Activated naive CD8-positive, alpha-beta T cell treated with anti-CD3 and anti-CD28 coated beads for 36 hours (primary cell): ENCODE measurements at regions not wholly inside any gene's neighbourhood (a gene's known extent, or its start where the extent isn't known, plus 50 kb on each side); places are given as distances from the start of the nearest gene placed in this dataset.

Experiments
- DNase-seq: peaks from one replicate; pipeline ENCODE4 v3.0.0; 2021
- H3K27ac Mint-ChIP-seq: one replicate; pipeline ENCODE4 v1.8.0; 2022; ENCODE audit warnings: mild to moderate bottlenecking, moderate library complexity, mixed read lengths
- H3K27me3 Mint-ChIP-seq: one replicate; pipeline ENCODE4 v1.8.0; 2022; ENCODE audit warnings: mild to moderate bottlenecking, mixed read lengths
- H3K36me3 Mint-ChIP-seq: one replicate; pipeline ENCODE4 v1.8.0; 2021; ENCODE audit warnings: mild to moderate bottlenecking, mixed read lengths
- H3K4me1 Mint-ChIP-seq: one replicate; pipeline ENCODE4 v1.8.0; 2021; ENCODE audit warnings: mixed read lengths
- H3K4me3 Mint-ChIP-seq: one replicate; pipeline ENCODE4 v1.8.0; 2022; ENCODE audit warnings: mild to moderate bottlenecking, moderate library complexity, mixed read lengths
- H3K9me3 Mint-ChIP-seq: one replicate; pipeline ENCODE4 v1.8.0; 2022; ENCODE audit warnings: mixed read lengths

DNA sequence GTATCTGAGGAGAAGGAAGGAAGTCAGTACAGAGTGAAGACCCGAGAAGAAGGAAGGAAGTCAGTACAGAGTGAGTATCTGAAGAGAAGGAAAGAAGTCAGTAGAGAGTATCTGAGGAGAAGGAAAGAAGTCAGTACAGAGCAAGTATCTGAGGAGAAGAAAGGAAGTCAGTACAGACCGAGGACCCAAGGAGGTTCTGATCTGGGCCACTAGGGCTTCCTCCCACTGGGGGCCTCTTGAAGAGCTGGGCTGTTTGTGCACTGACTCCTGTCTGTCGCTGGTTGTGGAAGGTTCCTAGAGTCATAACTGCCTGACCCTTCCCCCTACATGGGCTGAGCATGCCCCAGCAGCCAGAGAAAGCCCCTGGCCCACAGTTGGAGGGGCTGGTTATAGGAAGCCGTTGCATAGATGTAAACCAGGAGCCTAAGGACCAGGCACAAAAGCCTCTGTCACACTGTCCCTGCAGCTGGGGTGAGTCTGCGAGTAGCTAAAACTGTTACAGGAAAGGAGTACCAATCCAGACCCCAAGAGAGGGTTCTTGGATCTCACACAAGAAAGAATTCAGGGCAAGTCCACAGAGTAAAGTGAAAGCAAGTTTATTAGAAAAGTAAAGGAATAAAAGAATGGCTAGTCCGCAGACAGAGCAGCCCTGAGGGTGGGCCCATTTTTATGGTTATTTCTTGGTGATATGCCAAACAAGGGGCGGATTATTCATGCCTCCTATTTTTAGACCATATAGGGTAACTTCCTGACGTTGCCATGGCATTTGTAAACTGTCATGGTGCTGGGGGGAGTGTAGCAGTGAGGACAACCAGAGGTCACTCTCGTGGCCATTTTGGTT, 395.9 kb downstream of the PREX1 start:
- H3K4me3 Mint-ChIP-seq = peak overlapping the region; percentile 62
- no peak overlapping the region for H3K27ac Mint-ChIP-seq
- H3K9me3 Mint-ChIP-seq = peaks cover 7% of the 10 kb centered on the region
- H3K36me3 Mint-ChIP-seq = peaks cover 5% of the 10 kb centered on the region
- DNase-seq = no peak
- peaks cover 8% of the 10 kb centered on the region for H3K4me1 Mint-ChIP-seq
- no peaks in the 10 kb centered on the region for H3K27me3 Mint-ChIP-seq

DNA sequence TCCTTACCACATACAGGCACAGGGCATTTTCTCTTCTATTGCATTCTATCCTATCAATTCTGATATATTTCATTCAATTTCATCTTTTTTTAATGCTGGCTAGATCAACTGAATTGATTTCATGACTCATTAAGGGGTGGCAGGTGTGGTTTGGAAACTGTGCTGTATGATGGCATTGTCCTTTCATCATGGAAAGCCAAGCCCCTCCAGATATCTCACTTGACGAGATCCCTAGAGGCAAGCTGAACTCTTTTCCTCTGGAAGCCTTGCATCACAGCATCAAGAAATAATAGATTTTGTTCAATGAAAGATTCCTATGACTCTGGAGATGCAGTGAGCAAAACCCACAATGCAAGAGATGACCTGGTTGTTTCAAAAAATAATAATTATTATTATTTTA, 401.2 kb downstream of the PREX1 start:
- Mint-ChIP-seq H3K36me3 (peaks cover 5% of the 10 kb centered on the region), H3K27me3 (peaks cover 22% of the 10 kb centered on the region), H3K9me3 (peaks cover 5% of the 10 kb centered on the region), H3K4me3 (no peak overlapping the region), H3K4me1 (peaks cover 4% of the 10 kb centered on the region), H3K27ac (no peak overlapping the region)
- no peak for DNase-seq

DNA sequence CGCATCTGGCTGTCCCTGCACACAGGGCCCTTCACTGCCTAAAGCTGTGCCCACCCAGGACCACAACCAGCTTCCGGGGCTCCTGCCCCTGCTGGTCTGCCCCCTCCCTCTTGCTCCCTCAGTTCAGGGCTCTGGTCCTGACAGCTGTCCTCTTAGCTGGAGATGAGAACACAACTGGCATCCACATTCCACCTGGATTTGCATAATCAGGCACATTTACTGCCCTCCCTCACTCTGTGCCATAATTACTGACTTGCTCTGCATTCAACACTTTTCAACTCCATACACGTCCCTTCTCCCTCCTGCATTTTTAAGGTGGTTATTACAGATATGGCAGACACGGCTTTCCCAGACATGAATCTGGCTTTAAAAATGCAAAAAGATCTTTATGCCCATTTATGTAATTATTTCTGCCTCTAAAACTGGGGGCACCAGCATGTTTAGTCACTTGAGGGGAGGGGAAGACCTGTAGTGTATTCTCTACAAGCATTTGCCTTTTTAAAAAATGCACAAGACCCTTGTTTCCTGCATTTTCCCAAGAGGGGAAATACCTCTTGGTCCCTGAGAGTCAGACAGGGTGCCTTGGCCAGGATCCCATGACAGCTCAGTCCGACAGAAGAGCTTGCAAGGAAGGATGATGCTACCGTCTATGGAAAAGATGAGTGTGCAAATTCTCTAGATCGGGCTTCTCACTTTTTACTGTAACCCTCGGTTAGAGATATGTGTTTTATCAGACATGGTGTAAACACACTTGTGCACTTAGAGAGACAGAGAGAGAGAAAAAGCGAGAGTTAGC, 401.8 kb downstream of the PREX1 start:
- peaks cover 22% of the 10 kb centered on the region for H3K27me3 Mint-ChIP-seq
- H3K4me3 Mint-ChIP-seq = no peak overlapping the region
- H3K36me3 Mint-ChIP-seq = peaks cover 3% of the 10 kb centered on the region
- peaks cover 3% of the 10 kb centered on the region for H3K9me3 Mint-ChIP-seq
- peaks cover 2% of the 10 kb centered on the region for H3K4me1 Mint-ChIP-seq
- H3K27ac Mint-ChIP-seq = no peak overlapping the region
- no peak for DNase-seq

DNA sequence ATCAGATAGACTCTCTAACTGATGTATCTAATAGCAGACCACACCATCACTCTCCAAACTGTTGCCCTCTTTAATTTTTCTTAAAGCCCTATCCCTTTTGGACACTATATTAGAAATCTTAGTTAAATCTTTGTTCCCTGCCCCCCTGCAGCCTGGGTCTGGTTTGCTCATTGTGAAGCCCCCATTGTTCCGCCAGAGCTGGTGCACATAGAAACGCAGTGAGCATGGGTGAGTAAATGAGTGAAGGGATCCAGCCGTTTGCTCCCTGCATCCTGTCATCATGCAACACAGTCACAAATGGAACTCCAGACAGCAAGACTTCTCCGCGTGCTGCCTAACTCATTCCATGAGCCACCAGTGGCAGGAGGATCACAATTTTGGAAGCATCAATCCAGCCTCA, 402.5 kb downstream of the PREX1 start:
- H3K27ac Mint-ChIP-seq = no peak overlapping the region
- no peak for DNase-seq
- H3K27me3 Mint-ChIP-seq = peaks cover 22% of the 10 kb centered on the region
- no peaks in the 10 kb centered on the region for H3K9me3 Mint-ChIP-seq
- no peaks in the 10 kb centered on the region for H3K36me3 Mint-ChIP-seq
- no peaks in the 10 kb centered on the region for H3K4me1 Mint-ChIP-seq
- H3K4me3 Mint-ChIP-seq = no peak overlapping the region

DNA sequence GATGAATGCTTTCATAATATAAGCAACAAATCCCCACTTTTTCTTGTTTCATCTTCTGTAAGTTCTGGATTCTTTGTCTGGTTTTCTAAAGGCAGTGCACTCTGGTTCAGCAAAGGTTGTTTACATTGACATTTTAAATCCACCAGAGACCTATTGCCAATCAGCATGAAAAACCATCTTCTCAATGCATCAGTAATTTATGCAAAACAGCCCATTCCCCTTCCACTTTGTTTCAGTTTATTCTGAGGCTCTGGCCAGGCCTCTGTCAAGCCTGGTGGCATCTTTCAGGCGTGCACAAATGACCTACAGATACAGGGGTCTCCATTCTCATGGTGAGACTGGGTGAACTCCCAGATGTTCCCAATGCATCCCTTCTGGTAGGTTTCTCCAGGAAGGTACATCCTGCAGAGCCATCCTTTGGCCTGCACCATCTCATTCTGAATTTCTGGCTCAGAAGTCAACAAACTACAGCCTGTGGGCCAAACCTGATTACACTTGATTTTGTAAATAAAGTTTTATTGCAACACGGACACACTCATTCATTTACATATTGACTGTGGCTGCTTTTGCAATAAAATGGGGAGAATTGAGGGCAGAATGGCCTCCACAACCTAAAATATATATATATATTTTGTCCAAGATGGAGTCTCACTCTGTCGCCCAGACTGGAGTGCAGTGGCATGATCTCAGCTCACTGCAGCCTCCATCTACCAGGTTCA, 405.4 kb downstream of the PREX1 start:
- Mint-ChIP-seq H3K4me3 (no peak overlapping the region), H3K27me3 (peaks cover 29% of the 10 kb centered on the region), H3K9me3 (no peaks in the 10 kb centered on the region), H3K36me3 (no peaks in the 10 kb centered on the region), H3K27ac (no peak overlapping the region), H3K4me1 (no peaks in the 10 kb centered on the region)
- no peak for DNase-seq

DNA sequence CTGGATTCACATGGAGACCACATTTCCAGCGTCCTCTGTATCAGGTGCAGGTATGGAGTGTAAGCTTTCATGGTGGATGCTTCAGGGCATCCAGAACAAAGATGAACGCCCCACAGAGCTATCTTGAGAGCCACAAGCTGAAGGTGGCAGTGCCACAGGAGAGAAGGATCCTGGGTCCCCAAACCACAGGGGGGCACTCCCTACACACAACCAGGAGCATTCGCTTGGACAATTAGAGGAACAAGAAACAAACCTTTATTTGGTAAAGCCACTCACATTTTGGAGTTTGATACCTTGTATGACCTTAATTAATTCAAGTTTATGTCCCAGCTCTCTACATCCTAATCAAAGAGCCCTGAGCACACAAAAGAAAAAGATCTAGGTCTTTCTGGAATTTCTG, 406.3 kb downstream of the PREX1 start:
- no peaks in the 10 kb centered on the region for H3K9me3 Mint-ChIP-seq
- peaks cover 29% of the 10 kb centered on the region for H3K27me3 Mint-ChIP-seq

DNA sequence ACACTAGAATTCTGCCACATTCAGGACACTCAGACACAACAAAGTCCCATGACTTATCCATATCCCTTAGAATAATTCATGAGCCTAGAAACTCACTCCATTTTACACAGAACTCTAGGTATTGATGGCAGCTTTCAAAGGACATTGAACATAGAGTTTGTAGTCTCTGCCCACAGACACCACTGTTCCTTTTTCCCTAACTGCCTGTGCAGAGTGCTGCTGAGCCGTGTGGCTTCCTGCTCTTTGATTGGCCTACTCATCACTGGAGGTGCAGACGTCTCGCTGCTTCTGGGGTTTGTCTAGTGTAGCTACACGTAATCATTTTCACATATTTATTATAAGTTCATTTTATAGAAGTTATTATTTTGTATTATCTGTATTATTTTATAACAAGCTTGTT, 407.6 kb downstream of the PREX1 start:
- Mint-ChIP-seq H3K4me1 (no peaks in the 10 kb centered on the region), H3K9me3 (no peaks in the 10 kb centered on the region), H3K27me3 (peaks cover 17% of the 10 kb centered on the region), H3K4me3 (no peak overlapping the region), H3K27ac (no peak overlapping the region), H3K36me3 (no peaks in the 10 kb centered on the region)
- no peak for DNase-seq

More for the DNA sequence above, 406.3 kb downstream of the PREX1 start:
- DNase-seq = no peak
- Mint-ChIP-seq H3K4me1 (no peaks in the 10 kb centered on the region), H3K27ac (no peak overlapping the region), H3K4me3 (no peak overlapping the region), H3K36me3 (no peaks in the 10 kb centered on the region)

DNA sequence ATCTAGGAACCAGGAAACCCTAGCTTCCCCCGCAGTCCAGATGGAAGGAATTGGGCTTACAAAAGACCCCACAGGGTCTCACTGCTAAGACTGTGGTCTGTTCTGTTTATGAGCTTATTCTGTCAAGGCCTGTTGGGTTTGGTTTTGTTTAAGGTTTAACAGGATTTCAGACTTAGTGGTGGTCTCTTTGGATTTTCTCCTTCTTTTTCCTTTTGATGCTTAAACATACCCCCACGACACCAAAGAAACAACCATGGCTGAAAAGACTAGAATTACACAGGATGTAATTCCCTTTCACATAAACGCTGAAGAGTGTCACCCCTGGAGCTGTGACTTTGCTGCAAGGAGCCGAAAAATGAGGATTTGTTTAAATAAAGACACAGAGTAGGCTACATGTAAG, 408.6 kb downstream of the PREX1 start:
- H3K9me3 Mint-ChIP-seq = no peaks in the 10 kb centered on the region
- no peak overlapping the region for H3K27ac Mint-ChIP-seq
- H3K36me3 Mint-ChIP-seq = no peaks in the 10 kb centered on the region

DNA sequence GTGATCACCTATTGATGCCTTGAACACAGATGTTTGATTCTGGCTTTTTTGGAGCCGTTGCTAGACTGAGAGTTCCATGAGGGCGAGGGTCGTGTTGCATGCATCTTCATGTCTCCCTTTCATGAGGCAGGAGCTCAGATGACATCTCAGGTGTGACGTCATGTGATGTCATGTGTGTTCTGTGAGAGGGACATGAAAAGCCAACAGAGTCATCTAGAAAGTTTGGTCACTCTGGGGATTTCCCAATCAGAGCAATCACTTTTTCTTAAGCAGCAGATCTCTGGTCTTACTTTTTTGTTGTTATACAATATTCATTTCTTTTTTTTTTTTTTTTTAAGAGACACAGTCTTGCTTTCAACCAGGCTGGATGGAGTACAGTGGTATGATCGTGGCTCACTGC, 411.8 kb downstream of the PREX1 start:
- DNase-seq = no peak
- Mint-ChIP-seq H3K36me3 (no peaks in the 10 kb centered on the region), H3K27me3 (peaks cover 11% of the 10 kb centered on the region), H3K27ac (no peak overlapping the region), H3K4me1 (no peaks in the 10 kb centered on the region), H3K4me3 (no peak overlapping the region), H3K9me3 (no peaks in the 10 kb centered on the region)

More for the DNA sequence above, 408.6 kb downstream of the PREX1 start:
- Mint-ChIP-seq H3K4me1 (no peaks in the 10 kb centered on the region), H3K27me3 (peaks cover 8% of the 10 kb centered on the region), H3K4me3 (no peak overlapping the region)
- no peak for DNase-seq

DNA sequence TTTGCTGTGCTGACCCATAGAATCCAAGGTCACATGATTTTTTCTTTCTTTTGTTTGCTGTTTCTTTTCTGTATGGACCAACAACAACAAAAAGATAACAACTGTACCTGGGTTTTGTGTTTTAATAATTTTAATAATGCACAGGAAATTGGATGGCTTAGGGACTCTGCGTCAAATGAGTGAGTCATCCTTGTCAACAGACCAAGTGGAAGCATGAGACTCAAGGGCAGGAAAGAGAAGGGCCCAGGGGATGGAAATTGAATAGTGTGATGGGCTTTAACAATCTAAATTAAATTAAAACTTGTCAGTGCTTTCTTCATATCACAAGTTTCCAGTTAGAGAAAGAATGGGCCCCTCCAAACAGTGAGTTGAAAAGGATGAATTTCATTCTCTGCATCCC, 413.0 kb downstream of the PREX1 start:
- DNase-seq = no peak
- H3K4me1 Mint-ChIP-seq = no peaks in the 10 kb centered on the region
- H3K4me3 Mint-ChIP-seq = no peak overlapping the region
- H3K9me3 Mint-ChIP-seq = no peaks in the 10 kb centered on the region
- H3K27me3 Mint-ChIP-seq = peaks cover 13% of the 10 kb centered on the region
- no peaks in the 10 kb centered on the region for H3K36me3 Mint-ChIP-seq
- H3K27ac Mint-ChIP-seq = no peak overlapping the region

DNA sequence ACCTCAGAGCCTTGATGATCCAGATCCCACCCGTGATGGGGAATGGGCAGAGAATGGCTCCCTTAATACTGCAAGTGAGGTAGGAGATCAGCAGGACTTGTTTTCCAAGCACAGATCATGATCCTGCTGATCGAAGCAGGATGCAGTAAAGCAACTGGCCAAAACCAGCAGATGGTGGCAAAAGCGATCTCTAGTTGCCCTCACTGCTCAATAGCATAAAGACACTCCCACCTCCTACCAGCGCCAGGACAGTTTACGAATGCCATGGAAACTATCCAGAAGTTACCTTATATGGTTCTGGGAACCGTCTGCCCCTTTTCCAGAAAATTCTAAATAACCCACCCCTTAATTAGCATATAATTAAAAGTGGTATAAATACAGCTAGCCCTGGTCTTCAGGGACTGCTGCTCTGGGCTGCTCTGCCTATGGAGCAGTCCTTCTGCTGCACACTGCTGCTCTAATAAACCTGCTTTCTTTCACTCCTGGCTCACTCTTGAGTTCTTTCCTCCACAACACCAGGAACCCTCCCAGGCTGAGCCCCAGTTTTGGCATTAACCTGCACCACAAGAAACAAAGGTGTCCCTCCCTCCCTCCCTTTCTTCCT, 415.8 kb downstream of the PREX1 start:
- Mint-ChIP-seq H3K9me3 (no peaks in the 10 kb centered on the region), H3K27me3 (peaks cover 20% of the 10 kb centered on the region), H3K36me3 (no peaks in the 10 kb centered on the region), H3K27ac (no peak overlapping the region), H3K4me1 (no peaks in the 10 kb centered on the region), H3K4me3 (no peak overlapping the region)
- DNase-seq = no peak

DNA sequence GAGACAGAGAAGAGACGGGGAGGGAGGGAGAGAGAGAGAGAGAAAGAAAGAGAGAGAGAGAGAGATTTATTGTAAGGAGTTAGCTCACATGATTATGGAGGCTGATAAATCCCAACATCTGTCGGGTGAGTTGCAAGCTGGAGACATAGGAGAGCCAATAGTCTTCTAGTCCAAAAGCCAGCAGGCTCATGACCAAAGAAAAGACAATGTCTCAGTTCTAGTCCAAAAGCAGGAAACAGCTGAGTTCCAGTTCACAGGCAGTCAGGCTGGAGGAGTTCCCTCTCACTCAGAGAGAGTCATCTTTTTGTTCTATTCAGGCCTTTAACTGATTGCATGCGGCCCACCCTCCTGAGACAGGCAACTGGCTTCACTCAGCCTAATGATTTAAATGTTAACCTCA, 416.6 kb downstream of the PREX1 start:
- peaks cover 20% of the 10 kb centered on the region for H3K27me3 Mint-ChIP-seq
- H3K27ac Mint-ChIP-seq = no peak overlapping the region
- peaks cover 3% of the 10 kb centered on the region for H3K4me1 Mint-ChIP-seq
- no peaks in the 10 kb centered on the region for H3K36me3 Mint-ChIP-seq
- no peaks in the 10 kb centered on the region for H3K9me3 Mint-ChIP-seq
- DNase-seq = no peak
- H3K4me3 Mint-ChIP-seq = no peak overlapping the region

DNA sequence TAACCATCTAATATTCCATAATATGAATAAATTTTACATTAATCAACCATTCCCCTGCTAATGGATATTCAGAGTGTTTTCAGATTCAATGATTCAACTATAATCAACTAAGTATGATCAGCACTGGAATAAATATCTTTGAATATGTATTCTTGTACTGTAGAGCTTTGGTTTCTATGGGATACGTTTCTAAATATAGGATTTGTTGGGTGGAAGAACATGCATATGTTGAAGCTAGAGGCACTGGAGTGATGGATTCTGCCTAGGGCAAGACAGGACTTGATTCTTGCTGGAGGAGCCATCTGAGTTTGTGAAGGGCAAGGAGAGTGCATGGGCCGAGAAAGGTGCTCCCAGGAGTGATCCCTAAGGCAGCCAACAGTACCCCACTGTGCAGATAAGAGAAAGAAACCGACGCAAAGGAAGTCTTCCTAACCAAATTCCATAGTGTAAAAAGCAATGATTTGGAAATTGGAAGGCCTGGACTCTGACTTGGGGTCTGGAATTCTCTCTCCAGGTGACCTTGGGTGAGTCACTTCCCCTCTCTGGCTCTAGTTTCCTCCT, 418.7 kb downstream of the PREX1 start:
- H3K36me3 Mint-ChIP-seq = no peaks in the 10 kb centered on the region
- H3K27me3 Mint-ChIP-seq = peaks cover 20% of the 10 kb centered on the region
- no peak overlapping the region for H3K27ac Mint-ChIP-seq
- peaks cover 6% of the 10 kb centered on the region for H3K4me1 Mint-ChIP-seq
- DNase-seq = no peak
- no peak overlapping the region for H3K4me3 Mint-ChIP-seq
- H3K9me3 Mint-ChIP-seq = no peaks in the 10 kb centered on the region

DNA sequence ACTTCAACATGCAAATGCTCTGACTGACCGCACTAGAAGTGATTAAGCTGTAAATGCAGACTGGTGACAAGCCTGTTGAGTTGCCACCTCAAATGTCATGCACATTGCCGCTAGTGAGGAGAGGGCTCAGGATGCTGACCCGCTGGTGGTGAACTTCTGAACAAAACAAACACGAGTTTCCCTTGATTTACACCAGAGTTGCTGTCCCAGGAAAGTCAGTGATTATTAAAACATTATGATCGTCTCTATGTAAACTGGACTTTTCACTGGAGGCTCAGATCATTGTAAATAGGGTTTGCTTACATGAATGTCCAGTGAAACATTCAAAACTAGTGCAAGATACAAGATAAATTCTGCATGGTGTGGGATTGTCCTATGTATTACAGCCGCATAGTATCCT, 420.1 kb downstream of the PREX1 start:
- Mint-ChIP-seq H3K27me3 (peaks cover 19% of the 10 kb centered on the region), H3K36me3 (no peaks in the 10 kb centered on the region), H3K9me3 (no peaks in the 10 kb centered on the region), H3K27ac (no peak overlapping the region), H3K4me3 (no peak overlapping the region), H3K4me1 (peaks cover 6% of the 10 kb centered on the region)
- DNase-seq = no peak
